ENCODE measurements at regions not wholly inside any gene's neighbourhood (a gene's known extent, or its start where the extent isn't known, plus 50 kb on each side); places are given as distances from the start of the nearest gene placed in this dataset.

DNA sequence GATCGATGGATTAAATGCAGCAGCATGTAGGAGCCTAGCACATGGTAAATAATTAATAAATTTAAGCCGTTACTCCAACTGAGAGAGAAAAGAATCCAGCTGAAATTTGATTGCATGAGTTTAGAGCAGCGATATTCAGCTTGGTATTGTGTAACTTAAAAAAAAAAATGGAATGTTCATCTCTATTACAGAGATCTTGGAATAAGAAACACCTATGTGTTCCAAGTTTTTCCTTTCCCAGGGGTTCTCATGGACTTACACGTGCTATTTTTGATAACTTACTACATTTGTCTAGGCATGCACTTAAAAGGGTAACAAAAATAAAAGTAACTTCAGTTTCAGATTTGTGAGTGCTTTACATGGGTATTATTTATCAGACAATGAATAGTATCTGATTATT is 122.8 kb downstream of the RASSF9 start:
- TF ChIP-seq, protein P1, sequence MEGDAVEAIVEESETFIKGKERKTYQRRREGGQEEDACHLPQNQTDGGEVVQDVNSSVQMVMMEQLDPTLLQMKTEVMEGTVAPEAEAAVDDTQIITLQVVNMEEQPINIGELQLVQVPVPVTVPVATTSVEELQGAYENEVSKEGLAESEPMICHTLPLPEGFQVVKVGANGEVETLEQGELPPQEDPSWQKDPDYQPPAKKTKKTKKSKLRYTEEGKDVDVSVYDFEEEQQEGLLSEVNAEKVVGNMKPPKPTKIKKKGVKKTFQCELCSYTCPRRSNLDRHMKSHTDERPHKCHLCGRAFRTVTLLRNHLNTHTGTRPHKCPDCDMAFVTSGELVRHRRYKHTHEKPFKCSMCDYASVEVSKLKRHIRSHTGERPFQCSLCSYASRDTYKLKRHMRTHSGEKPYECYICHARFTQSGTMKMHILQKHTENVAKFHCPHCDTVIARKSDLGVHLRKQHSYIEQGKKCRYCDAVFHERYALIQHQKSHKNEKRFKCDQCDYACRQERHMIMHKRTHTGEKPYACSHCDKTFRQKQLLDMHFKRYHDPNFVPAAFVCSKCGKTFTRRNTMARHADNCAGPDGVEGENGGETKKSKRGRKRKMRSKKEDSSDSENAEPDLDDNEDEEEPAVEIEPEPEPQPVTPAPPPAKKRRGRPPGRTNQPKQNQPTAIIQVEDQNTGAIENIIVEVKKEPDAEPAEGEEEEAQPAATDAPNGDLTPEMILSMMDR (IDR thresholded peaks at IDR 0.05; ENCODE audit: control extremely low read depth in 1 of 3, insufficient read depth in 1 of 3, low read depth in 1 of 3, low read length in 3 of 3), result no peak
- TF ChIP-seq EZH2 (IDR thresholded peaks at IDR 0.05; ENCODE audit: low read depth, low read length, severe bottlenecking) (no peak), EGR1 (IDR thresholded peaks at IDR 0.05; ENCODE audit: borderline replicate concordance, low read depth, low read length) (no peak), CEBPB (IDR thresholded peaks at IDR 0.05; ENCODE audit: low read depth, low read length) (no peak), SP2 (IDR thresholded peaks at IDR 0.05; ENCODE audit: low read length) (no peak), CHD2 (IDR thresholded peaks at IDR 0.05; ENCODE audit: low read length) (no peak), RFX5 (IDR thresholded peaks at IDR 0.05; ENCODE audit: borderline replicate concordance, low read depth, low read length) (no peak), RXRA (IDR thresholded peaks at IDR 0.05; ENCODE audit: insufficient read depth, low read depth, low read length) (no peak), CREB1 (IDR thresholded peaks at IDR 0.05) (no peak)
